ENCODE measurements at regions not wholly inside any gene's neighbourhood (a gene's known extent, or its start where the extent isn't known, plus 50 kb on each side); places are given as distances from the start of the nearest gene placed in this dataset.
"Not testable (repeated sequence)": the region's sequence is repeated elsewhere in the genome, so short reads cannot be mapped to it uniquely, and the experiment has no call there.

DNA sequence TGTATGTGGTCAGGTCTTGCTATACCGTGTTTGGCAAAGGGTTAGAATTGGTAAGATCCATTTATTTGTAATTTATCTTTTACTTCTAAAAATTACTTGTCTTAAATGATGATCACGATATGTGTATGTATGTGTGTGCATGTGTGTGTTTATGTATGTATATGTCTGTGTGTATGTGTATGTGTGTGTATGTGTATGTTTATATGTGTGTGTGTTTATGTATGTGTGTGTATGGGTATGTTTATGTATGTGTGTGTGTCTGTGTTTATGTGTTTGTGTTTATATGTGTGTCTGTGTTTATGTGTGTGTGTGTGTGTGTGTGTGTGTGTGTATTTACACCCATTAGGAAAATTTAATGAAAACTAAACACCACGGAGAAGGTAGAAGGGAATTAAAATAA lies 176.9 kb upstream of the FZD8 start:
- DNase-seq, result no peak

DNA sequence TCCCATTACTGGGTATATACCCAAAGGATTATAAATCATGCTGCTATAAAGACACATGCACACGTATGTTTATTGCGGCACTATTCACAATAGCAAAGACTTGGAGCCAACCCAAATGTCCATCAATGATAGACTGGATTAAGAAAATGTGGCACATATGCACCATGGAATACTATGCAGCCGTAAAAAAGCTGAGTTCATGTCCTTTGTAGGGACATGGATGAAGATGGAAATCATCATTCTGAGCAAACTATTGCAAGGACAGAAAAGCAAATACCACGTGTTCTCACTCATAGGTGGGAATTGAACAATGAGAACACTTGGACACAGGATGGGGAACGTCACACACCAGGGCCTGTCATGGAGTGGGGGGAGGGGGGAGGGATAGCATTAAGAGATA lies 175.0 kb upstream of the FZD8 start:
- DNase-seq, result not testable (repeated sequence)

GRCh38 chr10:35813219-35813618 lies 171.1 kb upstream of the FZD8 start:
- no peak for DNase-seq

DNA sequence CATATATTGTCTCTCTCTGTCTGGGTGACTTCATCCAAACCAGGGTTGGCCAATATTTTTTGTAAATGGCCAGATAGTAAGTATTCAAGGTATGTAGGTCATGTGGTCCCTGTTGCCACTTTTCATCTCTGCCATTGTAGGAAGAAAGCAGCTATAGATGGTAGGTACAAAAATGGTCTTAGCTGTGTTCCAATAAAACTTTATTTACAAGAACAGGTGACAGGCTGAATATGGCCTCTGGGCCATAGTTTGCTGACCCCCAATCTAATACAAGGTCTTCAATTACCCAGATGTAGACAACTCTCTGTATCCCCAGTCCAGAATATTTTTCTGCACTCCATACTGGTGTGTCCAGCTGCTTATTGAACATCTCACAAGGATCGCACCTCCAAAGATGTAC lies 166.2 kb upstream of the FZD8 start:
- no peak for DNase-seq

DNA sequence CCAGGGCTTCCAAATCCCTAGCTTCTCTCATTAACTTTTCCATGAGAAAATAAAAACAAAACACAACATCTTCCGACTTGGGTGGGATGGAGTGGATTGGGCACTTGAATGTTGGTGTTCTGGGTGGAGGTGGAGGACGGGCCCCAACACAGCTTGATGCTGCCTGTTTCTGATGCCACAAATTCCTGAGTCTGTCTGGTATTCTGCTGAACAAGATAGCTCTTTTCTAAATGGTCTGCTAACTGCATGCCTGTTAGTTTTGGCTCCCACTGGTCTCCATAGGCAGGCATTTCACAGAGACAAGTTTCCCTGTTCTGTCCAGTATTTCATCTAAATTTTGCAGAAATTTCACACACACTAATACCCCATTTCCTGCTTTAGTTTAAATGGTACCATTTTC lies 160.9 kb upstream of the FZD8 start:
- DNase-seq, result no peak

DNA sequence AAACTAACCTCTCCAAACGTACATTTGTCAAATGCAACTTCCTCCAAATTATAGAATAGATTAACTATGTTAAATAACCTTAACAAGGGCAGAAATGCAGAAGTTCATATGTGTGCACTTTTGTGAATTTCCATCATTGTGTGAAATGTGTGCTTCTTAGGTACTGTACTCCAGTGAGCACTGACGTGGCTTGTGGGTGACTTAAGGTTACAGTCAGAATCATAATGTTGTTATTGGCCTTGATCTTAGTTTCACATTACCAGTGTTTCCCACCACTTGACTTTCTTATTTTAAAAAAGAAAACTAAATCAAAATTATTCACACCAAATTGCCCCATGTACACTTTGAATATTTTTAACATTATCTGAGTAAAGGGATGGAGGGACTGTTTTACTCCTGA lies 155.1 kb upstream of the FZD8 start:
- no peak for DNase-seq

GRCh38 chr10:35795131-35795824 lies 153.2 kb upstream of the FZD8 start:
- DNase-seq, result no peak

- DNase-seq, result no peak
Observed at GRCh38 chr10:35794703-35795102, 152.6 kb upstream of the FZD8 start.

DNA sequence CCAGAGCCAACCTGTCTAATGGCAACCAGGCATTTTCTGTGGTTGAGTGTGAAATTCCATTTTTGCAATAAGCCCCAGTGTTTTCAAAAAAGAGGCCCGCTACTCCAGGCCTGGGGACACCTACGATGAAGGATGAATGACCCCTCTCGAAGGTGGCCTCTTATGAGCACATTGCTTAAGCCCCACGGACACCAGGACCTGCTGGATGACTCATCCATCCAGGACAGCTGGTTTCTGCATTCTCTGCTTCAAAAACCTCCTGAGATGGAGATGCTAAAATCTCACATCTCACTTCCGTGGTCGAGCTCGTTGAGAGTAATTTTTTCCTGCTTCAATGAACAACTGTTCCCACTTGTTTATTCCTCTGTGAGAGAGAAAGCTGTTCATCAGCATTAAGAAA lies 150.2 kb upstream of the FZD8 start:
- DNase-seq, result no peak

DNA sequence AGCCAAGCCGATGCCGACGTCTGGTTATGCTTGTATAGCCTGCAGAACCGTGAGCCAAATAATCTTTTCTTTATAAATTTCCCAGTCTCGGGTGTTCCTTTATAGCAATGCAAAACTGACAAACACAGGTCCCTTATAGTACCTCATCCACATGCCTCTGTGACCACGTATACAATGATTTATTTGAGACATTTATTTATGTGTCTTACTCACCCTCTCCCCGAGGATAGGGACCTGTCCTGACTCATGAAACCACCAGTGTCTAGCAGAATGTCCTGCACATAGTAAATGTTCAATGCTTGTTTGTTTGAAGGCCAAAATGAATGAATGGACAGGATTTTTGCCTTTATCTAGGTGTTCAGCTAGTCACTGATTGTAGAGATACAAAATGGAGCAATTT lies 147.9 kb upstream of the FZD8 start:
- DNase-seq, result no peak

DNA sequence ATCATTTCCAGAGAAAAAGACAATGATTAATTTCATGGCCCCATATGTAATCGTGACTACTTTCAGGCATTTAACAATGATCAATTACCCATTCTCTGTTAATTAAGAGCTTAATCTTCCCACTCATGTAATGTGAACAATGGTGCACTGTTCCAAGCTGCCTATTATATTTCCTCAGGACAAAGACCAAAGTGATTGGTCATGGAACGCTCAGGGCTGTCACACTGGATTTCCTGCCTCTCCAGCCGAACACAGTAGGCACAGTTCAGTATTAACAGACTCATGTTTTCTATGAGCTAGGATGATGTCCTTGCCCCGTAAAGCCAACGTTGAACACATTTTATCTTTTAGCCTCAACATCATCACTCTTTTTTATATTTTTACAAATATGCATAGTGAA lies 142.7 kb upstream of the FZD8 start:
- no peak for DNase-seq

- DNase-seq, result no peak
Observed at GRCh38 chr10:35783305-35783838, 141.3 kb upstream of the FZD8 start.

GRCh38 chr10:35781643-35782035 lies 139.5 kb upstream of the FZD8 start:
- no peak for DNase-seq

DNA sequence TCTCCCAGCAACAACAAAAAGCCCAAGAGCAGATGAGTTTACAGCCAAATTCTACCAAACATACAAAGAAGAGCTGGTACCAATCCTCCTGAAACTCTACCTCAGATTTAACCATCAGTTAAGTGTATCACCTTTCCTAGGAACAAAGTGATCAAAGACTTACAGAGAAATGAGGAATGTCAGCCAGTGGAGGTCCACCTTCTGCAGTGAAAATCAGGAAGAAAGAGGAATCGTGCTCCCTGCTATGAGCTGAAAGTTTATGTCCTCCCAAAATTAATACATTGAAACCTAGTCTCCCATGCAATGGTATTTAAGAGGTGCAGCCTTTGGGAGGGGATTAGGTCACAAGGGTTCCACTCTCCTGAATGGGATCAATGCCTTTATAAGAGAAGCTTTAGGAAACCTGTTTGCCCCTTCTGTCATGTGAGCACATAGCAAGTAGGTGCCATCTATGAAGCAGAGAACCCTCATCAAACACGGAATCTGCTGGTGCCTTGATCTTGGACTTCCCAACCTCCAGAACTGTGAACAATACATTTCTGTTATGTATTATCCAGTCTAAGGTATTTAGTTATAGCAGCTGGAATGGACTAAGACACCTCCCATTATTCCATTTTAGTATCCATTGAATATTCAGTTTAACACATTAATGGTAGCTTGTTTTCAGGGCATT lies 139.0 kb upstream of the FZD8 start:
- DNase-seq, result no peak

DNA sequence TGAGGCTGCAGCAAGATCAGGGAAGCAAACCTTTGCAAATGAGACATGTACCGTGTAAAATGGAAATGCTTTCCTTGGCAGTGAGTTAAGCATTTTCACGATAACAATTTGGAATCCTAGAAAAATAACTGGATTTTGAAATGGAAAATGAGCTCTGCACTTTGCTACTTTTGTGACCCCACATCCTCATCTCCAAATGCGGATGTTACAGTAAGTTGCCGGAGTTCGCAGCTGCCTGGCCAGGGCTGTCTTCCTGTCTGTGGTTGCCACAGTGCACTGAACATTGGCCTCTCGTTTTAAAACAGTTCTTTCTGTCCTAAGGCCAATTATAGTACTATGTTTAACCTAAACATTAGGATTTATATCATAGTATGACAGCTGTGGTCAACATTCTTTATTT lies 136.2 kb upstream of the FZD8 start:
- no peak for DNase-seq

- DNase-seq, result not testable (repeated sequence)
Observed at GRCh38 chr10:35776557-35776956, 134.5 kb upstream of the FZD8 start.

GRCh38 chr10:35774109-35774508 lies 132.0 kb upstream of the FZD8 start:
- no peak for DNase-seq

DNA sequence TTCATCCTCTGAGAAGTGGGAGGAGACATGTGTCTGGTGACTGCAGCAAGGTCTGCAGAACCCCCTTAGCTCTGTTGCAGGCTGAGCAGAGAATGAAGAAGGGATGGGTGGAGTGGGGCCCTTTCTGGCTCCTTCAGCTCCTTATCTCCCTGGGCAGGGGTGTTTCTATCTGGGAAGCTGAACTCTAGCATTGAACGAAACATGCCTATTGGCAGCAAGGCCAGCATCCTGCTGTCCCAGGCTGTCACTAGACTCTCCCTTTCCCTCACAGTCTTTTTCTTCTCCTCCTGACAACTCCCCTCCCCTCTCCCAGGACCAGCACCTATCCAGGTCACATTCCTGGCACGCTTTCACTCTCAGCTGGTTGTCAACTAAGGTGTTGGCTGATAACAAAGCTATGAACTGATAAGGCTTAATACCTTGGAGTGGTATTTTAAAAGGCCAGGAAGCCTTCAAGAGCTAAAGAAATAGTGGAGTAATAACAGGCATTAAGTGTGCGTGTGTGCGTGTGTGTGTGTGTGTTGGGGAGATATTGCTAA lies 128.8 kb upstream of the FZD8 start:
- no peak for DNase-seq

GRCh38 chr10:35769795-35770194 lies 127.7 kb upstream of the FZD8 start:
- no peak for DNase-seq

GRCh38 chr10:35768731-35769130 lies 126.6 kb upstream of the FZD8 start:
- DNase-seq, result no peak

- DNase-seq, result no peak
Observed at GRCh38 chr10:35768011-35768410, 125.9 kb upstream of the FZD8 start.

- no peak for DNase-seq
Observed at GRCh38 chr10:35765996-35766395, 123.9 kb upstream of the FZD8 start.

GRCh38 chr10:35765066-35765527 lies 123.0 kb upstream of the FZD8 start:
- DNase-seq, result no peak

DNA sequence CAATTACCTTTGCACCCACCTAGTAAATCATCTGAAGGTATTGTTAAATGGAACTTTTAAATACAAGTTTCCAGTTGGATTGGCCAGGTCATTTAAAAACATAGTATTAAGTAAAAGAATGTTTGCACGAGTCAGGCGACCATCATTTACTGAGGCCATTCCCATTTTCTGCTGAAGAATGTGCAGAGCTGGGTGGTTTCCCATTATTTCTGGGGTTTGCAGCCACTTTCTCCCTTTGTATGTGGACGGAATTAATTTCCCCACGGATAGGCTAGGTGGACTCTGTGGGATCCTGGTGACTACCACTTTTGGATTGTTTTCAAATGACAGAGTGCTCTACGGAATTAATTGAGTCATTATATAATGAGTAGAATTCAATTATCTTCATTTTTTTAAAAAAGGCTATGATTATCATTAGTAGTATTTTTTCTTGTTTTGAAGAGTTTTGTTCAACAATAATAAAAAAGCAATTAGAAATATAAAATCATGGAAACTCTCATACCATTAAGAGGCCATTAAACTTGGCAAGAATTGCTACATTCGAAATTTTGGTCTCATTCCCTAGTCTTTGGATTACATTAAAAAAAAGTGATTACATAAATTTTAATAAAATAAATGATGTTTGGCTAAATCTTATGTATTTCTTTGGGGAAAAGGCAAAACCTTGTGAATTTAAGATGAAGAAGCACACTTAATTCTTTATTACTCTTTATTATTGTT lies 120.4 kb upstream of the FZD8 start:
- no peak for DNase-seq
